ENCODE measurements at regions not wholly inside any gene's neighbourhood (a gene's known extent, or its start where the extent isn't known, plus 50 kb on each side); places are given as distances from the start of the nearest gene placed in this dataset.

- no peak for TF ChIP-seq TAF1 (conservative IDR thresholded peaks at IDR 0.05)
- TF ChIP-seq, protein P1, sequence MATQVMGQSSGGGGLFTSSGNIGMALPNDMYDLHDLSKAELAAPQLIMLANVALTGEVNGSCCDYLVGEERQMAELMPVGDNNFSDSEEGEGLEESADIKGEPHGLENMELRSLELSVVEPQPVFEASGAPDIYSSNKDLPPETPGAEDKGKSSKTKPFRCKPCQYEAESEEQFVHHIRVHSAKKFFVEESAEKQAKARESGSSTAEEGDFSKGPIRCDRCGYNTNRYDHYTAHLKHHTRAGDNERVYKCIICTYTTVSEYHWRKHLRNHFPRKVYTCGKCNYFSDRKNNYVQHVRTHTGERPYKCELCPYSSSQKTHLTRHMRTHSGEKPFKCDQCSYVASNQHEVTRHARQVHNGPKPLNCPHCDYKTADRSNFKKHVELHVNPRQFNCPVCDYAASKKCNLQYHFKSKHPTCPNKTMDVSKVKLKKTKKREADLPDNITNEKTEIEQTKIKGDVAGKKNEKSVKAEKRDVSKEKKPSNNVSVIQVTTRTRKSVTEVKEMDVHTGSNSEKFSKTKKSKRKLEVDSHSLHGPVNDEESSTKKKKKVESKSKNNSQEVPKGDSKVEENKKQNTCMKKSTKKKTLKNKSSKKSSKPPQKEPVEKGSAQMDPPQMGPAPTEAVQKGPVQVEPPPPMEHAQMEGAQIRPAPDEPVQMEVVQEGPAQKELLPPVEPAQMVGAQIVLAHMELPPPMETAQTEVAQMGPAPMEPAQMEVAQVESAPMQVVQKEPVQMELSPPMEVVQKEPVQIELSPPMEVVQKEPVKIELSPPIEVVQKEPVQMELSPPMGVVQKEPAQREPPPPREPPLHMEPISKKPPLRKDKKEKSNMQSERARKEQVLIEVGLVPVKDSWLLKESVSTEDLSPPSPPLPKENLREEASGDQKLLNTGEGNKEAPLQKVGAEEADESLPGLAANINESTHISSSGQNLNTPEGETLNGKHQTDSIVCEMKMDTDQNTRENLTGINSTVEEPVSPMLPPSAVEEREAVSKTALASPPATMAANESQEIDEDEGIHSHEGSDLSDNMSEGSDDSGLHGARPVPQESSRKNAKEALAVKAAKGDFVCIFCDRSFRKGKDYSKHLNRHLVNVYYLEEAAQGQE (IDR thresholded peaks at IDR 0.05), result no peak
- no peak for TF ChIP-seq CTCF (IDR thresholded peaks at IDR 0.05; ENCODE audit: low read depth, low read length, missing input control)
- no peak for TF ChIP-seq SP1 (IDR thresholded peaks at IDR 0.05)
- no peak for TF ChIP-seq RAD21 (IDR thresholded peaks at IDR 0.05)
- no peak for TF ChIP-seq FOXA1 (IDR thresholded peaks at IDR 0.05)
- TF ChIP-seq GABPA (IDR thresholded peaks at IDR 0.05 in 1 of 2, conservative IDR thresholded peaks at IDR 0.05 in 1 of 2), result no peak
- no peak for TF ChIP-seq MAX (IDR thresholded peaks at IDR 0.05)
Observed at GRCh38 chr2:215780313-215780712, 233.0 kb downstream of the MREG start.

Measured in liver (tissue), 3 donors.